22Rv1 (cell line): ENCODE measurements at regions not wholly inside any gene's neighbourhood (a gene's known extent, or its start where the extent isn't known, plus 50 kb on each side); places are given as distances from the start of the nearest gene placed in this dataset.

Source experiments
- CTCF ChIP-seq: fragments of 450-650 bp; IDR thresholded peaks from 2 replicates; pipeline ENCODE4 v1.5.1; 2017; ENCODE audit warnings: mild to moderate bottlenecking
- ZFX ChIP-seq: fragments of 450-650 bp; IDR thresholded peaks from 2 replicates; pipeline ENCODE4 v1.6.1; 2017; ENCODE audit warnings: antibody characterized with exemption, borderline replicate concordance

GRCh38 chr2:215797676-215798075 lies 215.7 kb downstream of the MREG start:
- TF ChIP-seq CTCF (no peak), ZFX (no peak)
